HL-60 (cell line): ENCODE measurements at regions not wholly inside any gene's neighbourhood (a gene's known extent, or its start where the extent isn't known, plus 50 kb on each side); places are given as distances from the start of the nearest gene placed in this dataset.

Source experiments
- GABPA ChIP-seq: IDR thresholded peaks from 2 replicates; pipeline ENCODE4 v1.6.1; 2012; ENCODE audit warnings: low read depth
- POLR2AphosphoS5 ChIP-seq: IDR thresholded peaks from 2 replicates; pipeline ENCODE4 v1.6.1; 2012; ENCODE audit warnings: low read depth
- SPI1 ChIP-seq: IDR thresholded peaks from 2 replicates; pipeline ENCODE4 v1.6.1; 2012; ENCODE audit warnings: low read depth, mild to moderate bottlenecking, borderline replicate concordance
- TF ChIP-seq, protein P1 (sequence below): IDR thresholded peaks from 2 replicates; pipeline ENCODE4 v1.6.1; 2012; ENCODE audit warnings: low read depth; ENCODE audit not compliant: insufficient replicate concordance
- TF ChIP-seq, protein P2 (sequence below): IDR thresholded peaks from one replicate; pipeline ENCODE4 v1.5.1; 2011; ENCODE audit warnings: low read length, control low read depth, inconsistent platforms; ENCODE audit not compliant: insufficient read depth

DNA sequence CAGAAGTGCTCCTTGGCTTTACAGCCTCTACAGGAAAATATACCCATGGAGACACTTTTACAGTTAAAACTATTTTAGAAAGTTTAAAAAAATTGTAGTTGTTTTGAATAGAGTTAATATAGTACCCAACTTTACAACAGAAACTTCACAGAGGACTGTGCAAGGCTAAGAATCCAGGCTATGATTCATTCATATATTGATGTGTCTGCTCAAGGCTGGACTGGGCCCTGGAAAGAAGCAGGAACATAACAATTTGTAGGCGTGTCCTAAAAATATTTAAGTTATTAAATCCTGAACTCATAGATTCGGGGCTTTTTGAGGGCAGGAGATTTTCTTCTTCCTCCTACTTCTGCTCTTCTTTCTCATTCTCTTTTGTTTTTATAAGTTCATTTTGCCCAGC lies 291.5 kb upstream of the CCDC179 start:
- TF ChIP-seq, protein P1, sequence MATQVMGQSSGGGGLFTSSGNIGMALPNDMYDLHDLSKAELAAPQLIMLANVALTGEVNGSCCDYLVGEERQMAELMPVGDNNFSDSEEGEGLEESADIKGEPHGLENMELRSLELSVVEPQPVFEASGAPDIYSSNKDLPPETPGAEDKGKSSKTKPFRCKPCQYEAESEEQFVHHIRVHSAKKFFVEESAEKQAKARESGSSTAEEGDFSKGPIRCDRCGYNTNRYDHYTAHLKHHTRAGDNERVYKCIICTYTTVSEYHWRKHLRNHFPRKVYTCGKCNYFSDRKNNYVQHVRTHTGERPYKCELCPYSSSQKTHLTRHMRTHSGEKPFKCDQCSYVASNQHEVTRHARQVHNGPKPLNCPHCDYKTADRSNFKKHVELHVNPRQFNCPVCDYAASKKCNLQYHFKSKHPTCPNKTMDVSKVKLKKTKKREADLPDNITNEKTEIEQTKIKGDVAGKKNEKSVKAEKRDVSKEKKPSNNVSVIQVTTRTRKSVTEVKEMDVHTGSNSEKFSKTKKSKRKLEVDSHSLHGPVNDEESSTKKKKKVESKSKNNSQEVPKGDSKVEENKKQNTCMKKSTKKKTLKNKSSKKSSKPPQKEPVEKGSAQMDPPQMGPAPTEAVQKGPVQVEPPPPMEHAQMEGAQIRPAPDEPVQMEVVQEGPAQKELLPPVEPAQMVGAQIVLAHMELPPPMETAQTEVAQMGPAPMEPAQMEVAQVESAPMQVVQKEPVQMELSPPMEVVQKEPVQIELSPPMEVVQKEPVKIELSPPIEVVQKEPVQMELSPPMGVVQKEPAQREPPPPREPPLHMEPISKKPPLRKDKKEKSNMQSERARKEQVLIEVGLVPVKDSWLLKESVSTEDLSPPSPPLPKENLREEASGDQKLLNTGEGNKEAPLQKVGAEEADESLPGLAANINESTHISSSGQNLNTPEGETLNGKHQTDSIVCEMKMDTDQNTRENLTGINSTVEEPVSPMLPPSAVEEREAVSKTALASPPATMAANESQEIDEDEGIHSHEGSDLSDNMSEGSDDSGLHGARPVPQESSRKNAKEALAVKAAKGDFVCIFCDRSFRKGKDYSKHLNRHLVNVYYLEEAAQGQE, result no peak
- TF ChIP-seq, protein P2, sequence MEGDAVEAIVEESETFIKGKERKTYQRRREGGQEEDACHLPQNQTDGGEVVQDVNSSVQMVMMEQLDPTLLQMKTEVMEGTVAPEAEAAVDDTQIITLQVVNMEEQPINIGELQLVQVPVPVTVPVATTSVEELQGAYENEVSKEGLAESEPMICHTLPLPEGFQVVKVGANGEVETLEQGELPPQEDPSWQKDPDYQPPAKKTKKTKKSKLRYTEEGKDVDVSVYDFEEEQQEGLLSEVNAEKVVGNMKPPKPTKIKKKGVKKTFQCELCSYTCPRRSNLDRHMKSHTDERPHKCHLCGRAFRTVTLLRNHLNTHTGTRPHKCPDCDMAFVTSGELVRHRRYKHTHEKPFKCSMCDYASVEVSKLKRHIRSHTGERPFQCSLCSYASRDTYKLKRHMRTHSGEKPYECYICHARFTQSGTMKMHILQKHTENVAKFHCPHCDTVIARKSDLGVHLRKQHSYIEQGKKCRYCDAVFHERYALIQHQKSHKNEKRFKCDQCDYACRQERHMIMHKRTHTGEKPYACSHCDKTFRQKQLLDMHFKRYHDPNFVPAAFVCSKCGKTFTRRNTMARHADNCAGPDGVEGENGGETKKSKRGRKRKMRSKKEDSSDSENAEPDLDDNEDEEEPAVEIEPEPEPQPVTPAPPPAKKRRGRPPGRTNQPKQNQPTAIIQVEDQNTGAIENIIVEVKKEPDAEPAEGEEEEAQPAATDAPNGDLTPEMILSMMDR, result no peak
- TF ChIP-seq POLR2AphosphoS5, result no peak
- TF ChIP-seq GABPA, result no peak
- TF ChIP-seq SPI1, result no peak
